ENCODE measurements at regions not wholly inside any gene's neighbourhood (a gene's known extent, or its start where the extent isn't known, plus 50 kb on each side); places are given as distances from the start of the nearest gene placed in this dataset.

GRCh38 chr15:91620229-91620628 is 233.3 kb upstream of the SLCO3A1 start:
- no peak overlapping the region for H3K27ac ChIP-seq (ENCODE audit: low read depth in 2 of 2, low read length in 2 of 2)
- no peaks in the 10 kb centered on the region for H3K36me3 ChIP-seq (ENCODE audit: control insufficient read depth in 2 of 2, insufficient read depth in 2 of 2, low read length in 2 of 2)
- H3K4me3 ChIP-seq (ENCODE audit: low read length in 2 of 2) = no peak overlapping the region
- H3K9me3 ChIP-seq (ENCODE audit: control insufficient read depth in 2 of 2, low read length in 2 of 2) = no peaks in the 10 kb centered on the region
- no peak overlapping the region for H3K9ac ChIP-seq (ENCODE audit: low read depth in 1 of 2, low read length in 2 of 2)
- no peaks in the 10 kb centered on the region for H3K27me3 ChIP-seq (ENCODE audit: control insufficient read depth in 2 of 2, insufficient read depth in 2 of 2, low read length in 2 of 2)
- H3K4me1 ChIP-seq (ENCODE audit: control insufficient read depth in 2 of 2, insufficient read depth in 2 of 2, low read length in 2 of 2) = no peaks in the 10 kb centered on the region

- H3K4me3 ChIP-seq (ENCODE audit: low read length in 2 of 2) = no peak overlapping the region
- H3K36me3 ChIP-seq (ENCODE audit: control insufficient read depth in 2 of 2, insufficient read depth in 2 of 2, low read length in 2 of 2) = no peaks in the 10 kb centered on the region
- no peaks in the 10 kb centered on the region for H3K27me3 ChIP-seq (ENCODE audit: control insufficient read depth in 2 of 2, insufficient read depth in 2 of 2, low read length in 2 of 2)
- no peaks in the 10 kb centered on the region for H3K4me1 ChIP-seq (ENCODE audit: control insufficient read depth in 2 of 2, insufficient read depth in 2 of 2, low read length in 2 of 2)
- no peaks in the 10 kb centered on the region for H3K9me3 ChIP-seq (ENCODE audit: control insufficient read depth in 2 of 2, low read length in 2 of 2)
- H3K27ac ChIP-seq (ENCODE audit: low read depth in 2 of 2, low read length in 2 of 2) = no peak overlapping the region
- no peak overlapping the region for H3K9ac ChIP-seq (ENCODE audit: low read depth in 1 of 2, low read length in 2 of 2)
Observed at GRCh38 chr15:91622235-91622634, 231.3 kb upstream of the SLCO3A1 start.

GRCh38 chr15:91622711-91623342 is 230.7 kb upstream of the SLCO3A1 start:
- Histone ChIP-seq H3K27me3 (ENCODE audit: control insufficient read depth in 2 of 2, insufficient read depth in 2 of 2, low read length in 2 of 2) (no peaks in the 10 kb centered on the region), H3K9ac (ENCODE audit: low read depth in 1 of 2, low read length in 2 of 2) (no peak overlapping the region), H3K36me3 (ENCODE audit: control insufficient read depth in 2 of 2, insufficient read depth in 2 of 2, low read length in 2 of 2) (no peaks in the 10 kb centered on the region), H3K4me1 (ENCODE audit: control insufficient read depth in 2 of 2, insufficient read depth in 2 of 2, low read length in 2 of 2) (no peaks in the 10 kb centered on the region), H3K27ac (ENCODE audit: low read depth in 2 of 2, low read length in 2 of 2) (no peak overlapping the region), H3K4me3 (ENCODE audit: low read length in 2 of 2) (no peak overlapping the region), H3K9me3 (ENCODE audit: control insufficient read depth in 2 of 2, low read length in 2 of 2) (no peaks in the 10 kb centered on the region)

GRCh38 chr15:91624353-91624968 is 229.0 kb upstream of the SLCO3A1 start:
- Histone ChIP-seq H3K4me3 (ENCODE audit: low read length in 2 of 2) (no peak overlapping the region), H3K36me3 (ENCODE audit: control insufficient read depth in 2 of 2, insufficient read depth in 2 of 2, low read length in 2 of 2) (no peaks in the 10 kb centered on the region), H3K27ac (ENCODE audit: low read depth in 2 of 2, low read length in 2 of 2) (no peak overlapping the region), H3K4me1 (ENCODE audit: control insufficient read depth in 2 of 2, insufficient read depth in 2 of 2, low read length in 2 of 2) (no peaks in the 10 kb centered on the region), H3K9me3 (ENCODE audit: control insufficient read depth in 2 of 2, low read length in 2 of 2) (no peaks in the 10 kb centered on the region), H3K9ac (ENCODE audit: low read depth in 1 of 2, low read length in 2 of 2) (no peak overlapping the region), H3K27me3 (ENCODE audit: control insufficient read depth in 2 of 2, insufficient read depth in 2 of 2, low read length in 2 of 2) (no peaks in the 10 kb centered on the region)

- Histone ChIP-seq H3K36me3 (ENCODE audit: control insufficient read depth in 2 of 2, insufficient read depth in 2 of 2, low read length in 2 of 2) (no peaks in the 10 kb centered on the region), H3K9me3 (ENCODE audit: control insufficient read depth in 2 of 2, low read length in 2 of 2) (no peaks in the 10 kb centered on the region), H3K4me3 (ENCODE audit: low read length in 2 of 2) (no peak overlapping the region), H3K9ac (ENCODE audit: low read depth in 1 of 2, low read length in 2 of 2) (no peak overlapping the region), H3K27ac (ENCODE audit: low read depth in 2 of 2, low read length in 2 of 2) (no peak overlapping the region), H3K27me3 (ENCODE audit: control insufficient read depth in 2 of 2, insufficient read depth in 2 of 2, low read length in 2 of 2) (no peaks in the 10 kb centered on the region), H3K4me1 (ENCODE audit: control insufficient read depth in 2 of 2, insufficient read depth in 2 of 2, low read length in 2 of 2) (no peaks in the 10 kb centered on the region)
Observed at GRCh38 chr15:91625506-91625905, 228.0 kb upstream of the SLCO3A1 start.

GRCh38 chr15:91627473-91628278 is 225.8 kb upstream of the SLCO3A1 start:
- Histone ChIP-seq H3K9ac (ENCODE audit: low read depth in 1 of 2, low read length in 2 of 2) (no peak overlapping the region), H3K27me3 (ENCODE audit: control insufficient read depth in 2 of 2, insufficient read depth in 2 of 2, low read length in 2 of 2) (no peaks in the 10 kb centered on the region), H3K4me1 (ENCODE audit: control insufficient read depth in 2 of 2, insufficient read depth in 2 of 2, low read length in 2 of 2) (no peaks in the 10 kb centered on the region), H3K27ac (ENCODE audit: low read depth in 2 of 2, low read length in 2 of 2) (no peak overlapping the region), H3K36me3 (ENCODE audit: control insufficient read depth in 2 of 2, insufficient read depth in 2 of 2, low read length in 2 of 2) (no peaks in the 10 kb centered on the region), H3K4me3 (ENCODE audit: low read length in 2 of 2) (no peak overlapping the region), H3K9me3 (ENCODE audit: control insufficient read depth in 2 of 2, low read length in 2 of 2) (no peaks in the 10 kb centered on the region)

- Histone ChIP-seq H3K4me1 (ENCODE audit: control insufficient read depth in 2 of 2, insufficient read depth in 2 of 2, low read length in 2 of 2) (no peaks in the 10 kb centered on the region), H3K9me3 (ENCODE audit: control insufficient read depth in 2 of 2, low read length in 2 of 2) (no peaks in the 10 kb centered on the region), H3K9ac (ENCODE audit: low read depth in 1 of 2, low read length in 2 of 2) (no peak overlapping the region)
Observed at GRCh38 chr15:91630090-91630489, 223.4 kb upstream of the SLCO3A1 start.

GRCh38 chr15:91632176-91632575 is 221.3 kb upstream of the SLCO3A1 start:
- Histone ChIP-seq H3K27me3 (ENCODE audit: control insufficient read depth in 2 of 2, insufficient read depth in 2 of 2, low read length in 2 of 2) (no peaks in the 10 kb centered on the region), H3K9ac (ENCODE audit: low read depth in 1 of 2, low read length in 2 of 2) (no peak overlapping the region), H3K9me3 (ENCODE audit: control insufficient read depth in 2 of 2, low read length in 2 of 2) (no peaks in the 10 kb centered on the region), H3K4me1 (ENCODE audit: control insufficient read depth in 2 of 2, insufficient read depth in 2 of 2, low read length in 2 of 2) (no peaks in the 10 kb centered on the region), H3K4me3 (ENCODE audit: low read length in 2 of 2) (no peak overlapping the region), H3K27ac (ENCODE audit: low read depth in 2 of 2, low read length in 2 of 2) (no peak overlapping the region), H3K36me3 (ENCODE audit: control insufficient read depth in 2 of 2, insufficient read depth in 2 of 2, low read length in 2 of 2) (no peaks in the 10 kb centered on the region)

More at GRCh38 chr15:91630090-91630489, 223.4 kb upstream of the SLCO3A1 start:
- no peaks in the 10 kb centered on the region for H3K27me3 ChIP-seq (ENCODE audit: control insufficient read depth in 2 of 2, insufficient read depth in 2 of 2, low read length in 2 of 2)
- no peak overlapping the region for H3K4me3 ChIP-seq (ENCODE audit: low read length in 2 of 2)
- no peak overlapping the region for H3K27ac ChIP-seq (ENCODE audit: low read depth in 2 of 2, low read length in 2 of 2)
- no peaks in the 10 kb centered on the region for H3K36me3 ChIP-seq (ENCODE audit: control insufficient read depth in 2 of 2, insufficient read depth in 2 of 2, low read length in 2 of 2)

GRCh38 chr15:91632981-91633380 is 220.5 kb upstream of the SLCO3A1 start:
- Histone ChIP-seq H3K9me3 (ENCODE audit: control insufficient read depth in 2 of 2, low read length in 2 of 2) (no peaks in the 10 kb centered on the region), H3K4me3 (ENCODE audit: low read length in 2 of 2) (no peak overlapping the region), H3K9ac (ENCODE audit: low read depth in 1 of 2, low read length in 2 of 2) (no peak overlapping the region), H3K4me1 (ENCODE audit: control insufficient read depth in 2 of 2, insufficient read depth in 2 of 2, low read length in 2 of 2) (no peaks in the 10 kb centered on the region), H3K36me3 (ENCODE audit: control insufficient read depth in 2 of 2, insufficient read depth in 2 of 2, low read length in 2 of 2) (no peaks in the 10 kb centered on the region), H3K27ac (ENCODE audit: low read depth in 2 of 2, low read length in 2 of 2) (no peak overlapping the region), H3K27me3 (ENCODE audit: control insufficient read depth in 2 of 2, insufficient read depth in 2 of 2, low read length in 2 of 2) (no peaks in the 10 kb centered on the region)

- Histone ChIP-seq H3K9me3 (ENCODE audit: control insufficient read depth in 2 of 2, low read length in 2 of 2) (no peaks in the 10 kb centered on the region), H3K4me3 (ENCODE audit: low read length in 2 of 2) (no peak overlapping the region), H3K27ac (ENCODE audit: low read depth in 2 of 2, low read length in 2 of 2) (no peak overlapping the region), H3K4me1 (ENCODE audit: control insufficient read depth in 2 of 2, insufficient read depth in 2 of 2, low read length in 2 of 2) (no peaks in the 10 kb centered on the region), H3K36me3 (ENCODE audit: control insufficient read depth in 2 of 2, insufficient read depth in 2 of 2, low read length in 2 of 2) (no peaks in the 10 kb centered on the region), H3K27me3 (ENCODE audit: control insufficient read depth in 2 of 2, insufficient read depth in 2 of 2, low read length in 2 of 2) (no peaks in the 10 kb centered on the region), H3K9ac (ENCODE audit: low read depth in 1 of 2, low read length in 2 of 2) (no peak overlapping the region)
Observed at GRCh38 chr15:91634179-91634578, 219.3 kb upstream of the SLCO3A1 start.

All from mucosa of rectum (tissue), 2 donors.